GM12872 (cell line): ENCODE measurements at regions not wholly inside any gene's neighbourhood (a gene's known extent, or its start where the extent isn't known, plus 50 kb on each side); places are given as distances from the start of the nearest gene placed in this dataset.

ENCODE experiments used
- TF ChIP-seq, protein P1 (sequence below): IDR thresholded peaks from 3 replicates; pipeline ENCODE4 v1.5.1; 2011; ENCODE audit warnings: low read depth, mild to moderate bottlenecking, low read length, moderate library complexity; ENCODE audit not compliant: insufficient read depth

DNA sequence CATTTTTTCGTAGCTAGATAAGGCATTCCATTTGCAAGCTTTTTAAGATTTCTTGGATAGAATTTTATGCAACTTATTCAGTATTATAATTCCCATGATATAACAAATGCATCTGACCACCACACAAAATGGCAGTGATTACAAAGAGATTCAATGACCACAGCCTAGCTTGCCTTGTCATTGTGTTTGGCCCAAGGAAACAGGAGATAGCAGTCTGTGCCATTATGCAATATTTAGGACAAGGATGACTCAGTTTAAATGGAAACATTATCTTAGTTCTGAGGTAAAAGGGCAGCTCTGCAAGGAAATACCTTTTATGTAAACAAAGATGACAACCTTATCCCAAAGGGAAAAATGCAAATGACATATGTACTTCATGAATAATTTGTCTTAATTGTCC lies 89.8 kb downstream of the NUDT12 start:
- TF ChIP-seq, protein P1, sequence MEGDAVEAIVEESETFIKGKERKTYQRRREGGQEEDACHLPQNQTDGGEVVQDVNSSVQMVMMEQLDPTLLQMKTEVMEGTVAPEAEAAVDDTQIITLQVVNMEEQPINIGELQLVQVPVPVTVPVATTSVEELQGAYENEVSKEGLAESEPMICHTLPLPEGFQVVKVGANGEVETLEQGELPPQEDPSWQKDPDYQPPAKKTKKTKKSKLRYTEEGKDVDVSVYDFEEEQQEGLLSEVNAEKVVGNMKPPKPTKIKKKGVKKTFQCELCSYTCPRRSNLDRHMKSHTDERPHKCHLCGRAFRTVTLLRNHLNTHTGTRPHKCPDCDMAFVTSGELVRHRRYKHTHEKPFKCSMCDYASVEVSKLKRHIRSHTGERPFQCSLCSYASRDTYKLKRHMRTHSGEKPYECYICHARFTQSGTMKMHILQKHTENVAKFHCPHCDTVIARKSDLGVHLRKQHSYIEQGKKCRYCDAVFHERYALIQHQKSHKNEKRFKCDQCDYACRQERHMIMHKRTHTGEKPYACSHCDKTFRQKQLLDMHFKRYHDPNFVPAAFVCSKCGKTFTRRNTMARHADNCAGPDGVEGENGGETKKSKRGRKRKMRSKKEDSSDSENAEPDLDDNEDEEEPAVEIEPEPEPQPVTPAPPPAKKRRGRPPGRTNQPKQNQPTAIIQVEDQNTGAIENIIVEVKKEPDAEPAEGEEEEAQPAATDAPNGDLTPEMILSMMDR, result no peak

DNA sequence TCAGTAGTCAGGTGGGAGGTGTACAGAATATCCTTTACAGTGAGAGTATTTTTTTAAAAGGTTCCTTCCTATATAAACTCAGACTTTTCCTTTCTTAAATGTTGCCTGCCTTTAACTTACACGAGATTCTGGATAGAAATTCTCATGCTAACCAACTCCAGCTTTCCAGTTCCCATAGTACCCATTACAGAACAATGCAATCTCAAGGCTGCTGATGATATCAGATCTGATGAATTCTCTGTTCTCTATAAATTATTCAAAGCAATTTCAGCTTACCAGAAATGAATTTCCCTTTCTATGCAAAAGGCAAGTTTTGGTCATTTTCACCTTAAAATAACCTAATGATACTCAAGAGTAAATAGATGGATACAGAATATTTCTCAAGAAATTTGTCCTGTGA lies 90.3 kb downstream of the NUDT12 start:
- TF ChIP-seq, protein P1, result no peak

DNA sequence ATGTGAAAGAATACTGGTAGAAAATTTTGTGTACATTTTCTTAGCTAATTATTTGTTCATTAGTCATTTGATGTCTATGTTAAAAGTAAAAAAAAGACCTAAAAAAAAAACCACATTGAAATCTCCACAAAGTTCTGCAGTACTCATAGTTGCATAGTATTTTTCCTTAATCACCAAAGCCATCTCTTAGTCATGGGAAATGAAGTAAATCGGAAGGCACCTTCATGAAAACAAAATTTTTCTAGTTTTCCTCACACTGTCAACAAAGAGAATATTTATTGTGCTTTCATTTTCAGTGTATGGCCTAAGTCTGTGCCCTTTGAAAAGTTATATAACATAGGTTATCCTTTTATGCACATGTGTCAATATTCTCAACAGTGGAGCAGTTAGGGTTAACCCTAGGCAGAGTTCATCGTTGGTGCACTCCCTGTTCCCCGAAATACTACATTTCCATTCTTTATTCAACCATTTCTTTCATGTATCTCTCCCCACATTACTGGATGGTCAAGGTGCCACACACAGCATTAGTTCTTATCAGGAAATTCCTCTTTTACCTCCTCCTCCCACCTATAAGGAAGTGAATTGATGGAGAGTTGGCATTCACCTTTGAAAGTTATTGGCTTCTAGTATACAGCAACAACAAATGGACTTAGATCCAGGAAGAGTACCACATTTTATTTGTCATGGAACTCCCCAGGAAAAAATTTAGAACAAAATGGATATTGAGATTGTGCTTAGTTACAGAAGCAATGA lies 93.1 kb downstream of the NUDT12 start:
- TF ChIP-seq, protein P1, result no peak

DNA sequence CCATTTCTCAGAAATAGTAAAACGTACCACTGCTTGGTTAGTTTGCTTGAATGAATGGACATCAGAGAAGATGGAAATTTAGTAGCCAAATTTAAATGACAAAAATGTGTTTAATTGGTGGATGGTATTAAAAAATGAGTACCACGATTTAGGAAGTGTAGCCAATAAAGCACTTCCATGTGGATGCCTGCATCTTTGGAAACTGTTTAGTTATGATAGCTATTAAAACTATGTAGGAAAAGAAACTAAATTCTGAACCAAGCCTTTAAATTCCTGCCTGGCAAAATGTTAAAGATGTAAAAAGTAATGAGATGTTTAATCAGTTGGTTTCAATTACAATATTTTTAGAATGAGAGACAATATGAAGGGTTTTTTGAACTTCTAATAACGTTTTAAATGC lies 94.8 kb downstream of the NUDT12 start:
- TF ChIP-seq, protein P1, result no peak

DNA sequence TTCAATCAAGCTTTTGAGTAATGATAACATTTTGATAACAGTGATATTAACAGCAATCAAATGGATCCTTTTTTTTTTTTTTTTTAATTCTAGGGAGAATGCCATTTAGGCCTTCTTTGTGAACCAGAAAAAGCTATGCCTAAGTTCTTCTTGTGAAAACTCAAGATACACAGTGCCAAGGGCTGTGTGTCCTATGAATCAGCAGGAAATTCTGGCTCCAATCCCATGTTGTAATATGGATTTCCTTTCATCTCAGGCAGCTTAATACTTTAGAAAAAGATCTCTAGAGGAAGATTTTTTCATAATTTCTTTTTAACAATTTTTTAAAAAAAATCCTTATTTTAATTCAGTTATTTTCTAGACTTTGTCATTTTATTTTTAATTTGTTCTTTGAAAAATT lies 96.1 kb downstream of the NUDT12 start:
- TF ChIP-seq, protein P1, result no peak

DNA sequence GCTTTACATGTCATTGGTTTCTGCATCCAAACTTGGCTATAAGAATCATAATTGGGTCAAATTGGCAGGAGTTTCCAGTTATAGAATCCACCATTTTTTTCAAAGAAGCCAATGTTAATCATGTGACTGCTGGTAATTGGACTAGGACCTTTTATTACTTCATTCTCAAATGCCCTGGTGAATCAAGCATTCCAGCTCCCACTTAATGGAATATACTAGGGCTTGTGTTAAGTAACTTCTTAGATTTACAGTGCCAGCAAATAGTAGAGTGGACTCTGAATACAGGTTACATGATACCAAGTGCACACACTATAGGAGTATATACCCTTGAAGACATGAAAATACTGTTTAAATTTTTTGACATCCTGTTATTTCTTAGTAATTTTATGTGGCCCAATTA lies 96.7 kb downstream of the NUDT12 start:
- TF ChIP-seq, protein P1, result no peak

DNA sequence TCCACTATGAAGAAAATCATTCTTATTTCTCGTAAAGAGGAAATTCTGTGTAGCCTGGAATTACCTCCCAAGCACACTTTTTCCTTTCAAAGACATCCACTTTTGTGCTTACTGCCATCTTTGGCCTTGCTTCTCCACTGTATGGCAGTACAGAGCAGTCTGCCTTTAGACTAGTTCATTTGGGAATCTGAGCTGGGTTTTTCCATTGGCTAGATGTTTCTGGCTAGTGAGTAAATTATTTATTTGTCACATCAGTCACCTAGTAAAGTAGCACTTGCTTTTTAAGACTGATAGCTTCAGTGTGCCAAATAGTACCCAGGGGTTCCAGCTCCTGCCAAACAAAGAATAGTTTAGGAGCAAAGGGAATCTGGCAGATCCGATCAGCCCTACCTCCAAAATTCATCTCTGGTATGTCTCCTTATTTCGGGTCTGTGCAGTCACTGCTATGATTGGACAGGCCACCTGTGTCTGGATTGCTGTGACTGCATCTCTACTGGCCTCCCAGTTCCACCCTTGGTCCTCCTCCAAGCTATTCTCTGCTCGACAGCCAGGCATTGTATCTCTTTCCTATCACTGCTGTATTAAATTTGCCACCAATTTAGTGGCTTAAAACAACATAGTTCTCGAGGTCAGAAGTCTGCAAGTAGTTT lies 97.6 kb downstream of the NUDT12 start:
- TF ChIP-seq, protein P1, result no peak
